IMR-90 (cell line): ENCODE measurements at regions not wholly inside any gene's neighbourhood (a gene's known extent, or its start where the extent isn't known, plus 50 kb on each side); places are given as distances from the start of the nearest gene placed in this dataset.

Experiments
- ATAC-seq: fragments of 200-7000 bp; cut with Tn5 transposase; 2 replicates; pipeline ENCODE4 v1.9.1; 2020; ENCODE audit warnings: low read depth, mild to moderate bottlenecking, moderate library complexity
- BruUV-seq: library from RNA; stranded (reverse); fragments of 400-500 nt; replicated peaks from 2 replicates; lab custom pipeline; 2021; lab: Mats Ljungman, UMichigan
- CTCF ChIA-PET: fragments of 300-600 bp; formaldehyde crosslinking; extraction: SDS; loops from one replicate; lab custom pipeline; 2021; ENCODE audit warnings: antibody characterized with exemption; lab: Yijun Ruan, JAX
- POLR2A ChIA-PET: fragments of 300-600 bp; sonication (Branson Sonifier 250); formaldehyde crosslinking; loops from one replicate; lab custom pipeline; 2022; ENCODE audit warnings: antibody characterized with exemption; ENCODE audit not compliant: unreplicated experiment; lab: Charles Lee
- DNase-seq: peaks from one replicate; pipeline ENCODE4 v3.0.0; 2013
- H2AFZ ChIP-seq: replicated peaks from 2 replicates; pipeline ENCODE3; 2013; ENCODE audit warnings: low read length, mild to moderate bottlenecking; ENCODE audit not compliant: poor library complexity
- H2AK5ac ChIP-seq: 2 replicates; pipeline ENCODE4 v1.6.1; 2013; ENCODE audit warnings: low read depth, low read length, inconsistent platforms
- H2AK9ac ChIP-seq: replicated peaks from 2 replicates; pipeline ENCODE3; 2013; ENCODE audit warnings: mild to moderate bottlenecking, low read depth, low read length, moderate library complexity; ENCODE audit not compliant: poor library complexity
- H2BK120ac ChIP-seq: 2 replicates; pipeline ENCODE4 v1.6.1; 2013; ENCODE audit warnings: low read depth, low read length, inconsistent platforms
- H2BK15ac ChIP-seq: 3 replicates; pipeline ENCODE4 v1.6.1; 2013; ENCODE audit warnings: low read depth, low read length, inconsistent platforms
- H2BK20ac ChIP-seq: 2 replicates; pipeline ENCODE4 v1.6.1; 2013; ENCODE audit warnings: low read depth, mild to moderate bottlenecking, inconsistent platforms, low read length, moderate library complexity
- H2BK5ac ChIP-seq: 2 replicates; pipeline ENCODE4 v1.6.1; 2013; ENCODE audit warnings: mild to moderate bottlenecking, low read depth, low read length, inconsistent platforms; ENCODE audit not compliant: poor library complexity, severe bottlenecking
- H3K14ac ChIP-seq: replicated peaks from 2 replicates; pipeline ENCODE4 v1.6.1; 2013; ENCODE audit warnings: low read depth, low read length, inconsistent platforms
- H3K18ac ChIP-seq: 2 replicates; pipeline ENCODE4 v1.6.1; 2013; ENCODE audit warnings: low read depth, low read length, control low read depth
- H3K23ac ChIP-seq: 2 replicates; pipeline ENCODE4 v1.6.1; 2013; ENCODE audit warnings: low read depth, low read length, inconsistent platforms
- H3K27ac ChIP-seq: 2 replicates; pipeline ENCODE4 v1.5.1; 2013; ENCODE audit warnings: mild to moderate bottlenecking, control low read depth, low read length; ENCODE audit not compliant: insufficient read depth
- H3K27me3 ChIP-seq: 2 replicates; pipeline ENCODE4 v1.6.1; 2013; ENCODE audit warnings: low read length; ENCODE audit not compliant: control insufficient read depth, insufficient read depth
- H3K36me3 ChIP-seq: 2 replicates; pipeline ENCODE4 v1.6.1; 2013; ENCODE audit warnings: low read length, mixed read lengths; ENCODE audit not compliant: control insufficient read depth, insufficient read depth
- H3K4ac ChIP-seq: 2 replicates; pipeline ENCODE4 v1.6.1; 2013; ENCODE audit warnings: low read depth, low read length, inconsistent platforms
- H3K4me1 ChIP-seq: 2 replicates; pipeline ENCODE4 v1.6.1; 2013; ENCODE audit warnings: low read length, mixed read lengths; ENCODE audit not compliant: control insufficient read depth, insufficient read depth
- H3K4me2 ChIP-seq: 2 replicates; pipeline ENCODE4 v1.6.1; 2013; ENCODE audit warnings: low read depth, mild to moderate bottlenecking, control low read depth, low read length, moderate library complexity
- H3K4me3 ChIP-seq: 2 replicates; pipeline ENCODE4 v1.5.1; 2013; ENCODE audit warnings: low read depth, mild to moderate bottlenecking, control low read depth, low read length, moderate library complexity; ENCODE audit not compliant: insufficient read depth
- H3K56ac ChIP-seq: 2 replicates; pipeline ENCODE4 v1.6.1; 2013; ENCODE audit warnings: low read length, inconsistent platforms; ENCODE audit not compliant: insufficient read depth; ENCODE audit errors: extremely low read depth
- H3K79me1 ChIP-seq, 2 experiments: 2 replicates each; pipeline ENCODE4 v1.6.1; 2013; ENCODE audit warnings: low read length in 2 of 2, inconsistent platforms in 1 of 2, low read depth in 1 of 2
- H3K9ac ChIP-seq: 2 replicates; pipeline ENCODE4 v1.6.1; 2013; ENCODE audit warnings: low read depth, low read length, control low read depth
- H3K9me1 ChIP-seq: 2 replicates; pipeline ENCODE4 v1.6.1; 2013; ENCODE audit warnings: low read length, inconsistent platforms; ENCODE audit not compliant: insufficient read depth
- H3K9me3 ChIP-seq: 2 replicates; pipeline ENCODE4 v1.6.1; 2013; ENCODE audit warnings: low read length; ENCODE audit not compliant: control insufficient read depth, insufficient read depth
- H4K20me1 ChIP-seq: 2 replicates; pipeline ENCODE4 v1.6.1; 2013; ENCODE audit warnings: low read length, inconsistent platforms; ENCODE audit not compliant: insufficient read depth
- H4K5ac ChIP-seq: 2 replicates; pipeline ENCODE4 v1.6.1; 2013; ENCODE audit warnings: mild to moderate bottlenecking, low read depth, low read length, control low read depth
- H4K8ac ChIP-seq, 2 experiments: 2 replicates each; pipeline ENCODE4 v1.6.1; 2013; ENCODE audit warnings: low read depth in 2 of 2, low read length in 2 of 2, control low read depth in 1 of 2, inconsistent platforms in 1 of 2
- H4K91ac ChIP-seq: 2 replicates; pipeline ENCODE4 v1.6.1; 2013; ENCODE audit warnings: low read depth, low read length, inconsistent platforms; ENCODE audit not compliant: insufficient read depth
- BHLHE40 ChIP-seq: fragments of 150-350 bp; IDR thresholded peaks from 2 replicates; pipeline ENCODE4 v1.6.1; 2016; ENCODE audit warnings: mild to moderate bottlenecking, low read depth, low read length
- CEBPB ChIP-seq: IDR thresholded peaks from 2 replicates; pipeline ENCODE4 v1.6.1; 2012; ENCODE audit warnings: low read depth, low read length, improper control_type of control experiment
- CHD1 ChIP-seq: IDR thresholded peaks from 2 replicates; pipeline ENCODE4 v1.6.1; 2012; ENCODE audit warnings: low read depth, low read length, improper control_type of control experiment
- CTCF ChIP-seq: conservative IDR thresholded peaks from 2 replicates; pipeline ENCODE4 v1.5.1; 2012; ENCODE audit warnings: mild to moderate bottlenecking, low read depth, low read length, improper control_type of control experiment
- ELK1 ChIP-seq: fragments of 150-350 bp; IDR thresholded peaks from 2 replicates; pipeline ENCODE4 v1.6.1; 2016; ENCODE audit warnings: low read depth, mild to moderate bottlenecking, low read length, moderate library complexity, borderline replicate concordance
- FOS ChIP-seq: fragments of 150-350 bp; IDR thresholded peaks from 2 replicates; pipeline ENCODE4 v1.6.1; 2016; ENCODE audit warnings: low read depth, low read length
- MAFK ChIP-seq: IDR thresholded peaks from 2 replicates; pipeline ENCODE4 v1.6.1; 2012; ENCODE audit warnings: low read depth, low read length, improper control_type of control experiment
- MAZ ChIP-seq: IDR thresholded peaks from 2 replicates; pipeline ENCODE4 v1.6.1; 2012; ENCODE audit warnings: low read depth, mild to moderate bottlenecking, low read length, improper control_type of control experiment, moderate library complexity, borderline replicate concordance
- MXI1 ChIP-seq: IDR thresholded peaks from 2 replicates; pipeline ENCODE4 v1.6.1; 2012; ENCODE audit warnings: low read depth, mild to moderate bottlenecking, low read length, moderate library complexity, borderline replicate concordance
- NFE2L2 ChIP-seq: fragments of 150-350 bp; IDR thresholded peaks from 2 replicates; pipeline ENCODE4 v1.6.1; 2016; ENCODE audit warnings: low read depth, mild to moderate bottlenecking, low read length
- POLR2A ChIP-seq: IDR thresholded peaks from 2 replicates; pipeline ENCODE4 v1.6.1; 2012; ENCODE audit warnings: mild to moderate bottlenecking, low read depth, low read length
- RAD21 ChIP-seq: IDR thresholded peaks from 2 replicates; pipeline ENCODE4 v1.6.1; 2012; ENCODE audit warnings: low read length, improper control_type of control experiment
- RCOR1 ChIP-seq: IDR thresholded peaks from 2 replicates; pipeline ENCODE4 v1.6.1; 2012; ENCODE audit warnings: mild to moderate bottlenecking, low read length, improper control_type of control experiment; ENCODE audit not compliant: insufficient replicate concordance
- RFX5 ChIP-seq: IDR thresholded peaks from 2 replicates; pipeline ENCODE4 v1.8.0; 2012; ENCODE audit warnings: low read depth, mild to moderate bottlenecking, low read length, moderate library complexity
- SMC3 ChIP-seq: fragments of 150-350 bp; IDR thresholded peaks from 2 replicates; pipeline ENCODE4 v1.6.1; 2016; ENCODE audit warnings: low read depth, mild to moderate bottlenecking, antibody characterized with exemption, low read length, moderate library complexity
- USF2 ChIP-seq: fragments of 150-350 bp; IDR thresholded peaks from 2 replicates; pipeline ENCODE4 v1.6.1; 2017; ENCODE audit warnings: mild to moderate bottlenecking, antibody characterized with exemption, low read length, low read depth
- WGBS, 2 experiments: methylation state at CpG; one replicate each; pipeline versions ENCODE4 v1.1.5 to v1.1.7; 2013; ENCODE audit warnings: missing lambda C conversion rate in 2 of 2; ENCODE audit not compliant: insufficient read length in 1 of 2; ENCODE audit errors: extremely low coverage in 2 of 2; 5-methylcytosine and 5-hydroxymethylcytosine counted together
- dilution Hi-C: fragments of 300-500 bp; cut with HindIII; formaldehyde crosslinking; loops from one replicate; pipeline ENCODE4 v1.14.3; 2018; ENCODE audit warnings: low sequenced_read_pairs; ENCODE audit not compliant: unreplicated experiment
- in situ Hi-C: fragments of 300-500 bp; cut with MboI; formaldehyde crosslinking; loops from 3 replicates; pipeline ENCODE4 v1.14.3; 2019; ENCODE audit warnings: low sequenced_read_pairs, inconsistent platforms, mixed read lengths
- intact Hi-C: fragments of 100-400 bp; cut with micrococcal nuclease; formaldehyde crosslinking; loops from 2 replicates; pipeline ENCODE4 v1.10.0; 2022

GRCh38 chr14:104363891-104364760 lies 215.4 kb upstream of the C14orf180 start:
- Histone ChIP-seq H3K4me2 (no peak overlapping the region), H2BK5ac (no peak overlapping the region), H2BK15ac (no peak overlapping the region), H2AFZ (no peak overlapping the region), H3K9me1 (no peaks in the 10 kb centered on the region), H2BK120ac (no peak overlapping the region), H4K8ac (no peak overlapping the region), H3K27ac (no peak overlapping the region), H4K5ac (no peak overlapping the region), H3K9ac (no peak overlapping the region), H3K14ac (no peak overlapping the region), H3K23ac (no peak overlapping the region), H3K4me3 (no peak overlapping the region), H3K4me1 (no peaks in the 10 kb centered on the region), H3K4ac (no peak overlapping the region), H2AK9ac (no peak overlapping the region), H2BK20ac (no peak overlapping the region), H4K20me1 (no peaks in the 10 kb centered on the region), H3K27me3 (no peaks in the 10 kb centered on the region), H4K91ac (no peak overlapping the region), H3K79me1 (no peaks in the 10 kb centered on the region), H3K18ac (no peak overlapping the region), H2AK5ac (no peak overlapping the region), H3K56ac (no peak overlapping the region), H3K36me3 (no peaks in the 10 kb centered on the region), H3K9me3 (peaks cover 46% of the 10 kb centered on the region)
- no peak for ATAC-seq
- no peak for DNase-seq
- ChIA-PET POLR2A (no interaction called here), CTCF (no interaction called here)
- TF ChIP-seq CTCF (no peak), RFX5 (no peak), FOS (no peak), ELK1 (no peak), BHLHE40 (no peak), MXI1 (no peak), MAFK (no peak), CHD1 (no peak), MAZ (no peak), USF2 (no peak), CEBPB (no peak), RAD21 (no peak), SMC3 (no peak), POLR2A (no peak), NFE2L2 (no peak), RCOR1 (no peak)
- in situ Hi-C loops (no loop called here), intact Hi-C loops (no loop called here), dilution Hi-C loops (no loop called here)
- 61% methylated on average over 9 of the region's 20 CpGs; no CpG with 5 or more reads in 1 of the 2 experiments for WGBS, 2 experiments
- BruUV-seq: no TSS peak
